Choroid plexus epithelial cell (primary cell): ENCODE measurements at regions not wholly inside any gene's neighbourhood (a gene's known extent, or its start where the extent isn't known, plus 50 kb on each side); places are given as distances from the start of the nearest gene placed in this dataset.
A peak's percentile ranks its signal among the peaks of the same experiment; 100 is the strongest.

Experiments used
- DNase-seq: peaks from one replicate; pipeline ENCODE4 v3.0.0-alpha.2; 2010; ENCODE audit warnings: low read depth
- H3K4me3 ChIP-seq: 2 replicates; pipeline ENCODE4 v1.5.1; 2011; ENCODE audit warnings: low read depth, mild to moderate bottlenecking, control low read depth, low read length, moderate library complexity
- CTCF ChIP-seq: conservative IDR thresholded peaks from 2 replicates; pipeline ENCODE4 v1.5.1; 2011; ENCODE audit warnings: low read depth, mild to moderate bottlenecking, control low read depth, inconsistent platforms, low read length, moderate library complexity

GRCh38 chr2:181196401-181196800, 216.0 kb downstream of the UBE2E3 start:
- DNase-seq, result no peak
- TF ChIP-seq CTCF, result no peak
- H3K4me3 ChIP-seq, result no peak overlapping the region

- no peak for TF ChIP-seq CTCF
- no peak for DNase-seq
- no peak overlapping the region for H3K4me3 ChIP-seq
Observed at GRCh38 chr2:181197140-181197760, 216.8 kb downstream of the UBE2E3 start.

- H3K4me3 ChIP-seq, result no peak overlapping the region
- TF ChIP-seq CTCF, result no peak
- no peak for DNase-seq
Observed at GRCh38 chr2:181198183-181198864, 217.9 kb downstream of the UBE2E3 start.

- peak; percentile 78 for DNase-seq
- no peak for TF ChIP-seq CTCF
- H3K4me3 ChIP-seq, result no peak overlapping the region
Observed at GRCh38 chr2:181203412-181203811, 223.0 kb downstream of the UBE2E3 start.

DNA sequence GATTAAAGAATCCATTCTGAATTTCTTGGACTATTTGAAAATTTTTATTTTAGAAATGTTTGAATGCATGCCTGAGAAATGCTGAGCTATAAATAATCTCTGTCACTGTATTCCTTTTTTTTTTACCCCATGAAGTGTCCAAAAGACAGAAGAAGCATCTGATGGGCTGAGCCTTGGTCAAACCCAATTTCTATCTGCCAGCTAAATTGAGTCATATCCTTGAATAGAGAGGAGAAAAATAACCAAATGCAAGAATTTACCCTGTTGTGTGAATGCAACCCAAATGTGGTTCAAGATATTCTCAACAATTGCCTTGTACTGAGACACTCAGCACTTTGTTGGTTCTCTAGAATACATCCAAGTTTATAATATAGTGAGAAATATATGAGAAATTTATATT, 223.5 kb downstream of the UBE2E3 start:
- no peak for TF ChIP-seq CTCF
- H3K4me3 ChIP-seq, result no peak overlapping the region
- peak; percentile 13 for DNase-seq

- DNase-seq, result no peak
- TF ChIP-seq CTCF, result no peak
- H3K4me3 ChIP-seq, result no peak overlapping the region
Observed at GRCh38 chr2:181218401-181218821, 238.0 kb downstream of the UBE2E3 start.

- H3K4me3 ChIP-seq, result no peak overlapping the region
- TF ChIP-seq CTCF, result no peak
Observed at GRCh38 chr2:181223234-181223633, 234.0 kb upstream of the ITGA4 start.

More at GRCh38 chr2:181223234-181223633, 234.0 kb upstream of the ITGA4 start:
- DNase-seq, result no peak
